ENCODE measurements at regions not wholly inside any gene's neighbourhood (a gene's known extent, or its start where the extent isn't known, plus 50 kb on each side); places are given as distances from the start of the nearest gene placed in this dataset.
A peak's percentile ranks its signal among the peaks of the same experiment; 100 is the strongest.

- TF ChIP-seq CTCF (IDR thresholded peaks at IDR 0.05; ENCODE audit: insufficient read depth, low read depth, low read length) (no peak), EZH2 (IDR thresholded peaks at IDR 0.05; ENCODE audit: insufficient read depth, low read length) (no peak)
- Mint-ChIP-seq H3K4me3 (ENCODE audit: unreplicated experiment) (no peak overlapping the region), H3K9me3 (ENCODE audit: unreplicated experiment) (no peaks in the 10 kb centered on the region), H3K27ac (ENCODE audit: unreplicated experiment) (no peak overlapping the region), H3K36me3 (ENCODE audit: low read depth, unreplicated experiment) (no peaks in the 10 kb centered on the region), H3K27me3 (ENCODE audit: low read depth, unreplicated experiment) (no peaks in the 10 kb centered on the region), H3K4me1 (ENCODE audit: low read depth, unreplicated experiment) (peaks cover 6% of the 10 kb centered on the region)
- H3K79me2 ChIP-seq (ENCODE audit: insufficient read depth, low read length) = no peaks in the 10 kb centered on the region
- DNase-seq (ENCODE audit: low read depth) = peak; percentile 2
- no peaks in the 10 kb centered on the region for H4K20me1 ChIP-seq (ENCODE audit: insufficient read depth, low read length)
- H3K4me3 ChIP-seq (ENCODE audit: insufficient read depth, low read depth, low read length) = no peak overlapping the region
- no peak overlapping the region for H2AFZ ChIP-seq (ENCODE audit: low read depth, low read length)
- no peaks in the 10 kb centered on the region for H3K9me3 ChIP-seq (ENCODE audit: insufficient read depth, low read depth, low read length)
- H3K9ac ChIP-seq (ENCODE audit: low read length) = no peak overlapping the region
- H3K36me3 ChIP-seq (ENCODE audit: insufficient read depth, low read length) = no peaks in the 10 kb centered on the region
- FAIRE-seq = no peak
- H3K4me1 ChIP-seq (ENCODE audit: insufficient read depth, low read length) = no peaks in the 10 kb centered on the region
- no peaks in the 10 kb centered on the region for H3K27me3 ChIP-seq (ENCODE audit: insufficient read depth, low read length)
- no peak overlapping the region for H3K4me2 ChIP-seq (ENCODE audit: low read length)
- no peak overlapping the region for H3K27ac ChIP-seq (ENCODE audit: low read depth, low read length)
These were observed 233.2 kb downstream of the KLF13 start for GRCh38 chr15:31559786-31560185.

- H3K9me3 ChIP-seq (ENCODE audit: insufficient read depth, low read depth, low read length) = no peaks in the 10 kb centered on the region
- DNase-seq (ENCODE audit: low read depth) = no peak
- no peak overlapping the region for H3K27ac ChIP-seq (ENCODE audit: low read depth, low read length)
- H4K20me1 ChIP-seq (ENCODE audit: insufficient read depth, low read length) = no peaks in the 10 kb centered on the region
- H3K4me3 Mint-ChIP-seq (ENCODE audit: unreplicated experiment) = no peak overlapping the region
- H3K79me2 ChIP-seq (ENCODE audit: insufficient read depth, low read length) = no peaks in the 10 kb centered on the region
- no peak overlapping the region for H2AFZ ChIP-seq (ENCODE audit: low read depth, low read length)
- no peaks in the 10 kb centered on the region for H3K36me3 Mint-ChIP-seq (ENCODE audit: low read depth, unreplicated experiment)
- no peak overlapping the region for H3K4me2 ChIP-seq (ENCODE audit: low read length)
- no peaks in the 10 kb centered on the region for H3K27me3 ChIP-seq (ENCODE audit: insufficient read depth, low read length)
- no peak overlapping the region for H3K27ac Mint-ChIP-seq (ENCODE audit: unreplicated experiment)
- no peaks in the 10 kb centered on the region for H3K9me3 Mint-ChIP-seq (ENCODE audit: unreplicated experiment)
- no peak for FAIRE-seq
- no peaks in the 10 kb centered on the region for H3K4me1 ChIP-seq (ENCODE audit: insufficient read depth, low read length)
- H3K36me3 ChIP-seq (ENCODE audit: insufficient read depth, low read length) = no peaks in the 10 kb centered on the region
- H3K4me3 ChIP-seq (ENCODE audit: insufficient read depth, low read depth, low read length) = no peak overlapping the region
- H3K4me1 Mint-ChIP-seq (ENCODE audit: low read depth, unreplicated experiment) = peaks cover 6% of the 10 kb centered on the region
- H3K9ac ChIP-seq (ENCODE audit: low read length) = no peak overlapping the region
- H3K27me3 Mint-ChIP-seq (ENCODE audit: low read depth, unreplicated experiment) = no peaks in the 10 kb centered on the region
- TF ChIP-seq CTCF (IDR thresholded peaks at IDR 0.05; ENCODE audit: insufficient read depth, low read depth, low read length) (no peak), EZH2 (IDR thresholded peaks at IDR 0.05; ENCODE audit: insufficient read depth, low read length) (no peak)
These were observed 234.0 kb downstream of the KLF13 start for GRCh38 chr15:31560643-31561042.

GRCh38 chr15:31561156-31561555 is 234.5 kb downstream of the KLF13 start:
- no peaks in the 10 kb centered on the region for H3K27me3 Mint-ChIP-seq (ENCODE audit: low read depth, unreplicated experiment)
- Histone ChIP-seq H3K4me2 (ENCODE audit: low read length) (no peak overlapping the region), H3K4me3 (ENCODE audit: insufficient read depth, low read depth, low read length) (no peak overlapping the region), H3K36me3 (ENCODE audit: insufficient read depth, low read length) (no peaks in the 10 kb centered on the region), H3K4me1 (ENCODE audit: insufficient read depth, low read length) (no peaks in the 10 kb centered on the region), H4K20me1 (ENCODE audit: insufficient read depth, low read length) (no peaks in the 10 kb centered on the region), H3K27ac (ENCODE audit: low read depth, low read length) (no peak overlapping the region), H3K9ac (ENCODE audit: low read length) (no peak overlapping the region), H2AFZ (ENCODE audit: low read depth, low read length) (no peak overlapping the region), H3K27me3 (ENCODE audit: insufficient read depth, low read length) (no peaks in the 10 kb centered on the region), H3K79me2 (ENCODE audit: insufficient read depth, low read length) (no peaks in the 10 kb centered on the region), H3K9me3 (ENCODE audit: insufficient read depth, low read depth, low read length) (no peaks in the 10 kb centered on the region)
- DNase-seq (ENCODE audit: low read depth) = no peak
- peaks cover 6% of the 10 kb centered on the region for H3K4me1 Mint-ChIP-seq (ENCODE audit: low read depth, unreplicated experiment)
- no peaks in the 10 kb centered on the region for H3K9me3 Mint-ChIP-seq (ENCODE audit: unreplicated experiment)
- H3K27ac Mint-ChIP-seq (ENCODE audit: unreplicated experiment) = no peak overlapping the region
- no peak overlapping the region for H3K4me3 Mint-ChIP-seq (ENCODE audit: unreplicated experiment)
- no peak for FAIRE-seq
- TF ChIP-seq EZH2 (IDR thresholded peaks at IDR 0.05; ENCODE audit: insufficient read depth, low read length) (no peak), CTCF (IDR thresholded peaks at IDR 0.05; ENCODE audit: insufficient read depth, low read depth, low read length) (no peak)
- no peaks in the 10 kb centered on the region for H3K36me3 Mint-ChIP-seq (ENCODE audit: low read depth, unreplicated experiment)
